ENCODE measurements at regions not wholly inside any gene's neighbourhood (a gene's known extent, or its start where the extent isn't known, plus 50 kb on each side); places are given as distances from the start of the nearest gene placed in this dataset.
"Not testable (repeated sequence)": the region's sequence is repeated elsewhere in the genome, so short reads cannot be mapped to it uniquely, and the experiment has no call there.

- TF ChIP-seq SPI1 (IDR thresholded peaks at IDR 0.05; ENCODE audit: low read depth, low read length) = no peak
- FAIRE-seq (no peak), DNase-seq (ENCODE audit: insufficient read length, low spot score) (no peak)
Observed at GRCh38 chr18:71223486-71223885, 934.6 kb downstream of the SOCS6 start.

DNA sequence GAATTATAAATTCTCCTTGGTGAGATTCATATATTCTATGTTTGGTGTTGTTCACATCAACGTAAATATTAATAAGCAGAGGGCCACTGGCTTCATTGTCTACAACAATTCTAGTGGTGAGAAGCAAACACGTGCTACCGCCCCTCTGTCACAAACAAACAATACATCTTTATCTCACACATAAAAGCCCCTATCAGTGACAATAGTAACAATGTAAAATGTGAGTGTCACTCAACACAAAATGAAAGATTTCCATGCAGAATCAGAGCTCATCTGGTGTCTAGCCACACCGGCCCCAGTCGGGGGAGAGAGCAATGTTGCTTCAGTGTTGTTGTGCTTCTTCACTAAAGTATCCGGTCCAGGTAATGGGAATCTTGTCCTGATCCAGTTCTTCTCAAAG is 932.6 kb downstream of the SOCS6 start:
- TF ChIP-seq TAF1 (IDR thresholded peaks at IDR 0.05; ENCODE audit: low read depth, low read length) (no peak), PAX5 (IDR thresholded peaks at IDR 0.05; ENCODE audit: insufficient read depth, low read length, severe bottlenecking) (no peak), POLR2AphosphoS5 (IDR thresholded peaks at IDR 0.05; ENCODE audit: low read depth, low read length) (no peak), POU2F2 (IDR thresholded peaks at IDR 0.05; ENCODE audit: low read depth, low read length) (no peak), POLR2A (IDR thresholded peaks at IDR 0.05; ENCODE audit: low read depth, low read length) (no peak)
- FAIRE-seq = no peak
- no peak for DNase-seq (ENCODE audit: insufficient read length, low spot score)

DNA sequence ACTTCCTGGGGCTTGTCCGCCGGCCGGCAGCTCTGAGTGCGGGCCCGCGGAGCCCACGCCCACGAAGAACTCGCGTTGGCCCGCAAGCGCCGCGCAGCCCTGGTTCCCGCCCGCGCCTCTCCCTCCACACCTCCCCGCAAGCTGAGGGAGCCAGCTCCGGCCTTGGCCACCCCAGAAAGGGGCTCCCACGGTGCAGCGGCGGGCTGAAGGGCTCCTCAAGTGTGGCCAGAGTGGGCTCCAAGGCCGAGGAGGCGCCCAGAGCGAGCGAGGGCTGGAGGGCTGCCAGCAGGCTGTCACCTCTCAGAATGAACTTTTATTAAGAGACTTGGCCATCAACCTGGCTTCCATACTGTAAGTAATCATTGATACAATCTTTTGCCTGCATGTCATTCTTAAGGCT is 923.9 kb downstream of the SOCS6 start:
- DNase-seq (ENCODE audit: insufficient read length, low spot score); FAIRE-seq: not testable (repeated sequence)

- FAIRE-seq = no peak
- DNase-seq (ENCODE audit: insufficient read length, low spot score) = no peak
- no peak for TF ChIP-seq PAX5 (IDR thresholded peaks at IDR 0.05; ENCODE audit: insufficient read depth, low read length, severe bottlenecking)
- no peak for TF ChIP-seq POU2F2 (IDR thresholded peaks at IDR 0.05; ENCODE audit: low read depth, low read length)
- no peak for TF ChIP-seq SPI1 (IDR thresholded peaks at IDR 0.05; ENCODE audit: low read depth, low read length)
- TF ChIP-seq POLR2A (IDR thresholded peaks at IDR 0.05; ENCODE audit: low read depth, low read length) = no peak
Observed at GRCh38 chr18:71212222-71212621, 923.4 kb downstream of the SOCS6 start.

DNA sequence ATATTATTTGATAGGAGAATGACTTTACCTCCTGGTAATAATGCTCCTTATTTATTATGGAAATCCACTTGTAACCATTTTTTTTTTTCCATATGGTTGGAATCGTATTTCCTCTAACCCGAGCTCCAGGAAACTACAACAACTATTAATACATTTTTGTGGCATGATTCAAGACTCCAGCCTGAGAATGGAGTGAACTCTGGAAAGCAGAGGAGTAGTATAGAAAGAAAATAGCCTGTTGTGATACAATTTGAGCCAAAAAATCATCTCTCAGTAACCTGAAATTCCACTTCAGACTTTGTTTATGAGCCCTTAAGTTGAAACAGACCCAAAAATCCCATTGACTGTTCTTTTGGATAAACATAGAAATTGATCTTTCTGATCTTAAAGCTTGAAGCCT is 921.1 kb downstream of the SOCS6 start:
- DNase-seq (ENCODE audit: insufficient read length, low spot score) (no peak), FAIRE-seq (no peak)
- TF ChIP-seq PAX5 (IDR thresholded peaks at IDR 0.05; ENCODE audit: insufficient read depth, low read length, severe bottlenecking) = no peak
- no peak for TF ChIP-seq SPI1 (IDR thresholded peaks at IDR 0.05; ENCODE audit: low read depth, low read length)
- no peak for TF ChIP-seq POLR2AphosphoS5 (IDR thresholded peaks at IDR 0.05; ENCODE audit: low read depth, low read length)
- no peak for TF ChIP-seq POU2F2 (IDR thresholded peaks at IDR 0.05; ENCODE audit: low read depth, low read length)
- no peak for TF ChIP-seq TAF1 (IDR thresholded peaks at IDR 0.05; ENCODE audit: low read depth, low read length)
- no peak for TF ChIP-seq POLR2A (IDR thresholded peaks at IDR 0.05; ENCODE audit: low read depth, low read length)

DNA sequence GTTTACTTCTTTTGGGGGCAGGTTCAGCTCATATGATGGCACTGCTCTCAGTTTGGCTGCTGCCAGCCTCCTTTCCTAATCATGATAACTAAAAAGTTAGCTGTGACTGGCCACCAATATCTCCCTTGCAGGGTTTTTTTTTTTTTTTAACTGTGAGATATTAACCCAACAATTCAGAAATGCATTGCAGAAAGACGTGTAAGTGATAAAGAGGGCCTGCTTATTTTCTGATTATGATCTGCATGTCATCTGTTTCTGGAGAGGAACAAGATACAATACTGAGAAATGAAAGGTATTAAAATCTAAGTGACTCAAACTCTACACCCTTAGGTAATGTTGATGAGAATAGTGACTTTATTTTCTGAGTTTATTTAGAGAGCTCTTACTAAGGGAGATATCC is 905.6 kb downstream of the SOCS6 start:
- TF ChIP-seq POLR2A (IDR thresholded peaks at IDR 0.05; ENCODE audit: low read depth, low read length) = no peak
- TF ChIP-seq SPI1 (IDR thresholded peaks at IDR 0.05; ENCODE audit: low read depth, low read length) = no peak
- no peak for TF ChIP-seq POU2F2 (IDR thresholded peaks at IDR 0.05; ENCODE audit: low read depth, low read length)
- TF ChIP-seq PAX5 (IDR thresholded peaks at IDR 0.05; ENCODE audit: insufficient read depth, low read length, severe bottlenecking) = no peak
- TF ChIP-seq TAF1 (IDR thresholded peaks at IDR 0.05; ENCODE audit: low read depth, low read length) = no peak
- no peak for TF ChIP-seq POLR2AphosphoS5 (IDR thresholded peaks at IDR 0.05; ENCODE audit: low read depth, low read length)
- no peak for FAIRE-seq
- no peak for DNase-seq (ENCODE audit: insufficient read length, low spot score)

DNA sequence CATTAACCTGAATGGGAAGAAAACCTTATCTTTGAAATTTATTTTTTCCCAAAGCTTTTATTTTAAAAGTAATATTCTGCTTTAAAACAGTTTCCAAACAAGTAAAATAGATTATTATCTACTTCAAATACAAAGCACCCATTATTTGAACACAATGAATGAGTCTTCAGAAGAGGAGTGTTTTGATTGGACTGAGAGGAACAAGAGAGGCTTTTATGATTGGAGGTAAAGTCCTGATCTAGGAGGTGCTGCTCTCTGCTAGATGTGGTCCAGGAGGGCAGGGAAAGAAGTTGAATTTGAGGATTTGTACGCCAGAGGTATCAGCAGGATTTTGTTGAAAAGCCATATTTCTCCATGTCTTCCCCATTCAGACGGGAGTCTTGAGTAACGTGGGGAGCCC is 900.7 kb downstream of the SOCS6 start:
- FAIRE-seq (no peak), DNase-seq (ENCODE audit: insufficient read length, low spot score) (no peak)
- TF ChIP-seq POU2F2 (IDR thresholded peaks at IDR 0.05; ENCODE audit: low read depth, low read length) = no peak
- no peak for TF ChIP-seq POLR2A (IDR thresholded peaks at IDR 0.05; ENCODE audit: low read depth, low read length)
- no peak for TF ChIP-seq PAX5 (IDR thresholded peaks at IDR 0.05; ENCODE audit: insufficient read depth, low read length, severe bottlenecking)
- TF ChIP-seq SPI1 (IDR thresholded peaks at IDR 0.05; ENCODE audit: low read depth, low read length) = no peak
- TF ChIP-seq TAF1 (IDR thresholded peaks at IDR 0.05; ENCODE audit: low read depth, low read length) = no peak
- no peak for TF ChIP-seq POLR2AphosphoS5 (IDR thresholded peaks at IDR 0.05; ENCODE audit: low read depth, low read length)

DNA sequence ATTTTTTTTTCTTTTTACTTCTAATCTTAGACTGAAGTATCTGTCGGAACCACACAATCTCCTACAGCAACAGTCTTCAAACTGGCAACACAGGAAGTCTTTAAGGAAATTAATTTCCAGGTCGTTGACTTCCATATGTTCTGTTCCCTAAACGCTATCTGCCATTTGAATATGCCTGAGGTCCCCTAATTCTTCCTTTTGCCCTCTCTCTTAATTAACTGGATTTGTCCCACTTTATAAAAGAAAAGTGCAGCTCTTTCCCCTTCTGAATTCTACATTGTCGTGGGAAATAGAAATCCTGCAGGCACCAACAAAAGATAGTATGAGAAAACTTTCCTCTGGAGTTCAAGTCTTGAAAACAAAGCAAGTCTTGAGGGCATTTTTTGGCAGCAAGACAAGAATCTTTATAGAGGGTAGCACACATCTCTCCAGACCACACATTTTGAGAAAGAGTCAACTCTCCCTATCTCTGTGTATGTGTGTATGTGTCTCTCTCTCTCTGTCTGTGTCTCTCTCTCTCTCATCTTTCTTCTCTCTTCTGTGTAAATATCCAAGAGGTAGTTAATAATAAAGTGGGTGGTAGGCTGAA is 879.8 kb downstream of the SOCS6 start:
- FAIRE-seq = no peak
- TF ChIP-seq PAX5 (IDR thresholded peaks at IDR 0.05; ENCODE audit: insufficient read depth, low read length, severe bottlenecking) (no peak), POLR2AphosphoS5 (IDR thresholded peaks at IDR 0.05; ENCODE audit: low read depth, low read length) (no peak), TAF1 (IDR thresholded peaks at IDR 0.05; ENCODE audit: low read depth, low read length) (no peak), POU2F2 (IDR thresholded peaks at IDR 0.05; ENCODE audit: low read depth, low read length) (no peak)

GRCh38 chr18:71136487-71136886 is 847.6 kb downstream of the SOCS6 start:
- no peak for DNase-seq (ENCODE audit: insufficient read length, low spot score)
- no peak for FAIRE-seq
- TF ChIP-seq POU2F2 (IDR thresholded peaks at IDR 0.05; ENCODE audit: low read depth, low read length) (no peak), POLR2AphosphoS5 (IDR thresholded peaks at IDR 0.05; ENCODE audit: low read depth, low read length) (no peak), PAX5 (IDR thresholded peaks at IDR 0.05; ENCODE audit: insufficient read depth, low read length, severe bottlenecking) (no peak), TAF1 (IDR thresholded peaks at IDR 0.05; ENCODE audit: low read depth, low read length) (no peak), SPI1 (IDR thresholded peaks at IDR 0.05; ENCODE audit: low read depth, low read length) (no peak), POLR2A (IDR thresholded peaks at IDR 0.05; ENCODE audit: low read depth, low read length) (no peak)

More for the DNA sequence above, 879.8 kb downstream of the SOCS6 start:
- DNase-seq (ENCODE audit: insufficient read length, low spot score) = no peak

GRCh38 chr18:71134122-71134521 is 845.3 kb downstream of the SOCS6 start:
- DNase-seq (ENCODE audit: insufficient read length, low spot score) = no peak
- FAIRE-seq = no peak

DNA sequence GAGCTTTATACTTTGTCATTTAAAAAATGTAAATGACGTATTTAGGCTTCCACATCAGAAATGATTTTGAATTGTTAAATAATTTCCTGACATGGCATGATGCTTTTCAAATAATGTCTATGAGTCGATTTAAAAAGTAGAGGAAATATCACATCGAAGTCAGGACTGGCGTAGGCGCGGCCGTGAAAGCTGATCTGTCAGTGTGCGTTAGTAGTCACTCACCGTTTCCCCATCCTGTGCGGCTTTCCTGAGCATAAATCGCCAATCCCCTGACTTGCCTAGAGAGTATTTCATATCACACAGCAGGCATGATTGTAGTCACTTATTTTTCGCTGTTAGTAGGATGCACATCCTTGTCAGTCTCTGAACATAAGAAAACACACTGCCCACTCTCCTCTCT is 843.1 kb downstream of the SOCS6 start:
- FAIRE-seq (no peak), DNase-seq (ENCODE audit: insufficient read length, low spot score) (no peak)
- TF ChIP-seq POLR2A (IDR thresholded peaks at IDR 0.05; ENCODE audit: low read depth, low read length) (no peak), TAF1 (IDR thresholded peaks at IDR 0.05; ENCODE audit: low read depth, low read length) (no peak), POU2F2 (IDR thresholded peaks at IDR 0.05; ENCODE audit: low read depth, low read length) (no peak), POLR2AphosphoS5 (IDR thresholded peaks at IDR 0.05; ENCODE audit: low read depth, low read length) (no peak), PAX5 (IDR thresholded peaks at IDR 0.05; ENCODE audit: insufficient read depth, low read length, severe bottlenecking) (no peak), SPI1 (IDR thresholded peaks at IDR 0.05; ENCODE audit: low read depth, low read length) (no peak)

More at GRCh38 chr18:71134122-71134521, 845.3 kb downstream of the SOCS6 start:
- TF ChIP-seq POU2F2 (IDR thresholded peaks at IDR 0.05; ENCODE audit: low read depth, low read length) = no peak
- no peak for TF ChIP-seq TAF1 (IDR thresholded peaks at IDR 0.05; ENCODE audit: low read depth, low read length)
- TF ChIP-seq SPI1 (IDR thresholded peaks at IDR 0.05; ENCODE audit: low read depth, low read length) = no peak
- TF ChIP-seq PAX5 (IDR thresholded peaks at IDR 0.05; ENCODE audit: insufficient read depth, low read length, severe bottlenecking) = no peak

Measured in GM12891 (cell line).